ENCODE measurements at regions not wholly inside any gene's neighbourhood (a gene's known extent, or its start where the extent isn't known, plus 50 kb on each side); places are given as distances from the start of the nearest gene placed in this dataset.
A peak's percentile ranks its signal among the peaks of the same experiment; 100 is the strongest.

- no peak for DNase-seq
Observed at GRCh38 chr1:170864876-170865538, 70.3 kb upstream of the MROH9 start.

DNA sequence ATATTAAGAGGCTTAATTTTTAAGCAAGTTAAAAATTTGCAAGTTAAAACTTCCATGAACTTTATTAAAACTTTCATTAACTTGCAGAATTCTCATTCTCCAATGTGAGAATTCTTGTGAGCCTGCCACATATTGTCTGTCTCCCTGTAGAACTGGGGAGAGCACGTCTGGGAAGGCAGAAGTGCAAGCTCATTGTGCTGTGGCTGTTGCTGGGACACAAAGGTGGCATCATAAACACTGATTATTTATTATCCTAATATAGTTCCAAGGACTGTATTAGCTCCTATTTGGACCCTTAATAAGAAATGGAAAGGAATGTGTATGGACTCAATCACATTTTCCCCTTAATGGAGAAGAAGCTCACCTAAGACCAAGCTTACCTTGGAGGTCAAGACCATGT lies 68.7 kb upstream of the MROH9 start:
- no peak for DNase-seq

DNA sequence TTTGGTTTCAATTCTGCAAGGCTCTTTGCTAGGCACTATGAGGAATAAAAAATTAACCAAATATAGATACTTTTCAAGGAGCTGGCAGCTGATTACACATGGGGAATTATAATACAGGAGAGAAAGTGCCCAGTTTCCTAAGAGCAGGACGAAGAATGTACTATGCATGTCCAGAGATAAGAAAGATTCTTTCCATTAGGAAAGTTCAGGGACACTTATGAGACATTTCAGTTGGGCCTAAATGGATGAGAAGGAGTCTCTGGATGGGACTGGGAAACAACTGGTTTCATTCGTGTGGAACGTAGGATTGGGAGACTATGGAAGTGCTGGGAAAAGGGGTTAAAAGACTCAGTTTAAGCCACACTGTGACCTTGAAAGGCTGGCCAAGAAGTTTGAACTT lies 63.5 kb upstream of the MROH9 start:
- no peak for DNase-seq

DNA sequence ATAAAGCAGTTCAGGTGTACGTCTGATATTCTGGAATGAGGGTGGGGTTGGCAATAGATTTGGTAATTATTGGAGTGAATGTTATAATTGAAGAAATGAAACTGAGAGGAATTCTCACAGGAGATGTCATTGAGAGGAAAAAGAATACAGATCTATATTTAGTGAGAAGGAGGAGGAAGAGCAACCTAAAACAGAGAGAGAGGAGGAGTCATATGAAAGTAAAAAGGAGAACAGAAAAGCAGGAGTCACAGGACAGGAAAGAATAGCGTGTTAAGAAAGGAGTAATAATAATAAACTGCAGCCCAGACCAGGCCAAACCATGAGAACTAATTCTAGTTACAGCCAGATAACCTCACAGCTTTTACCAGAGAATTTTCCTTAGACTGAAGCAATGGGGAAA lies 62.7 kb upstream of the MROH9 start:
- DNase-seq = peak; percentile 34

- no peak for DNase-seq
Observed at GRCh38 chr1:170874671-170875070, 60.7 kb upstream of the MROH9 start.

GRCh38 chr1:170881268-170882265 lies 53.8 kb upstream of the MROH9 start:
- DNase-seq = peak; percentile 8
